Stomach (tissue), 8 donors: ENCODE measurements at regions not wholly inside any gene's neighbourhood (a gene's known extent, or its start where the extent isn't known, plus 50 kb on each side); places are given as distances from the start of the nearest gene placed in this dataset.

Source experiments
- DNase-seq, 2 donors: peaks; one replicate each; pipeline versions ENCODE4 v3.0.0 to v3.0.0-alpha.2; 2013 to 2019
- H3K27ac ChIP-seq, 5 donors: fragments of 200-600 bp in 4 of 5; sonication (generic) in 4 of 5; one replicate each; pipeline ENCODE4 v1.5.1; 2013 to 2019; ENCODE audit warnings: mild to moderate bottlenecking in 1 of 5, moderate library complexity in 1 of 5
- H3K27me3 ChIP-seq, 3 donors: fragments of 200-600 bp; sonication (generic); one replicate each; pipeline ENCODE4 v1.5.1; 2017 to 2019; ENCODE audit warnings: mixed run types in 1 of 3
- H3K36me3 ChIP-seq, 4 donors: fragments of 200-600 bp; sonication (generic); 1 replicate in 3 of 4; 2 replicates in 1 of 4; pipeline ENCODE4 v1.5.1; 2016 to 2019
- H3K4me1 ChIP-seq, 4 donors: fragments of 200-600 bp; sonication (generic); one replicate each; pipeline ENCODE4 v1.5.1; 2016 to 2019
- H3K4me3 ChIP-seq, 4 donors: fragments of 200-600 bp; sonication (generic) in 3 of 4; one replicate each; pipeline ENCODE4 v1.5.1; 2016 to 2019; ENCODE audit warnings: mild to moderate bottlenecking in 1 of 4
- H3K9me3 ChIP-seq, 4 donors: fragments of 200-600 bp; sonication (generic); one replicate each; pipeline ENCODE4 v1.5.1; 2016 to 2019
- CTCF ChIP-seq, 7 experiments: fragments of 450-650 bp in 4 of 7; fragments of 200-600 bp in 3 of 7; sonication (generic) in 3 of 7; IDR thresholded peaks; one replicate each; pipeline ENCODE4 v1.5.1; 2016 to 2019; ENCODE audit warnings: antibody characterized with exemption in 7 of 7, control low read depth in 2 of 7, mild to moderate bottlenecking in 1 of 7
- EP300 ChIP-seq: sonication (generic); formaldehyde crosslinking; IDR thresholded peaks from one replicate; pipeline ENCODE4 v1.6.1; 2017; ENCODE audit warnings: antibody characterized with exemption
- POLR2A ChIP-seq, 4 donors: fragments of 450-650 bp; IDR thresholded peaks; one replicate each; pipeline ENCODE4 v1.6.1; 2016; ENCODE audit warnings: antibody characterized with exemption in 4 of 4, control low read depth in 2 of 4, mild to moderate bottlenecking in 1 of 4, moderate library complexity in 1 of 4
- POLR2AphosphoS5 ChIP-seq, 3 donors: sonication (generic); formaldehyde crosslinking; IDR thresholded peaks; one replicate each; pipeline ENCODE4 v1.6.1; 2016; ENCODE audit warnings: antibody characterized with exemption in 3 of 3
- WGBS, 5 donors: extraction: QIAGEN DNeasy Blood & Tissue Kit in 3 of 5; methylation state at CpG; one replicate each; pipeline versions ENCODE4 v1.1.5 to v1.1.7; 2013 to 2018; 5-methylcytosine and 5-hydroxymethylcytosine counted together
- intact Hi-C: fragments of 100-400 bp; cut with DNase I; formaldehyde crosslinking; loops from one replicate; pipeline ENCODE4 v1.15.1; 2023; ENCODE audit warnings: low total_unique reads
- donor health status: healthy with polysubstance abuse.
- donor health status: Bipolar disorder and iron deficiency.
- donor health status: healthy.

DNA sequence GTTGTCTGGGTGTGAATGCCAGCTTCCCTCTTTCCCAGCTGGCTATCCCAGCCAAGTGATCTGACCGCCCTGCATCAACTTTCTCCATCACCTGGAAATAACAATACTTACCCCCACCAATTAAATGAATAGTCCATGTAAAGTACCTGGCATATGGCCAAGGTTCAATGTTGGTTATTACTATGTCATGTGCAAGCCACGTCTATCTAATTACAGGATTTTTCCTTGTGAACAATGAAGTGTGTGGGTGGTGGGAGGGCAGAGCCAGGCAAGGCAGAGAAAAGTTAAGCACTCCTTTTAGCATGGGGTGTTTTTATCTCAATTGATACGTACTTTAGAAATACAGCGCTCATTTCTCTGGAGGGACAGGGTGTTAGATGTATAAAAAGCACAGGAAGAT is 121.1 kb downstream of the NHLRC3 start:
- Histone ChIP-seq H3K36me3 (no peaks in the 10 kb centered on the region), H3K27ac (no peak overlapping the region), H3K4me3 (no peak overlapping the region), H3K4me1 (no peaks in the 10 kb centered on the region), H3K9me3 (no peaks in the 10 kb centered on the region), H3K27me3 (no peaks in the 10 kb centered on the region)
- intact Hi-C loops: no loop called here
- DNase-seq: peak in 1 of 2 donors; percentile 44
- TF ChIP-seq POLR2AphosphoS5 (IDR thresholded peaks at IDR 0.05): no peak
- TF ChIP-seq CTCF (IDR thresholded peaks at IDR 0.05): no peak
- 21 to 42% (median 30%) methylated on average over 4 of the region's 4 CpGs for WGBS, 5 donors

DNA sequence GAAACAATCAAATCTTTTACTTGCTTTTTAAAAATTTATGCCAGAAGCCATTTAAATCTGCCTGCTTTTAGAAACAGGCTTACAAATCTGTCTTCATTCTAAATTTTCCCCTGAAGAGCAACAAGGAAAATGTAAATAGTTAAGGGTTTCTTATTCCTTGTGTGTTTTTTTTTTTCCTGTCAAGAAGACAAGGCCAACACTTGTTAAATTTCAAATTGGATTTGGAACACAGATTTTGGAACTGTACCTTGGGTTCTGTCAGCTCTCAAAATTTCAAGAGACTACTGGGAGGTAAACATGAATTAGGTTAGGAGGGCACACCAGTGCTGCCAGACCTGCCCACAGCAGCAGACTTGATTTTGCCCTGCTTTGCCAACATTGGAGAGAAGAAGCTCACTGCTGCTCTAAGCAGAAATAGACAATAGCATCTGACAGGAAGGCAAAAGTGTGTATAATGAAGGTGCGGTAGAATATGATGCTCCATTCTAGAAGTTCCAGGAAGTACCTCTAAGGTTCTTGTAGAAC is 121.7 kb downstream of the NHLRC3 start:
- TF ChIP-seq POLR2A (IDR thresholded peaks at IDR 0.05) (no peak), EP300 (no peak), CTCF (IDR thresholded peaks at IDR 0.05) (no peak), POLR2AphosphoS5 (IDR thresholded peaks at IDR 0.05) (no peak)
- 71 to 85% (median 82%) methylated on average over 1 of the region's 1 CpG for WGBS, 5 donors
- Histone ChIP-seq H3K4me1 (no peaks in the 10 kb centered on the region), H3K27me3 (no peaks in the 10 kb centered on the region), H3K4me3 (no peak overlapping the region), H3K9me3 (no peaks in the 10 kb centered on the region), H3K27ac (no peak overlapping the region), H3K36me3 (no peaks in the 10 kb centered on the region)
- intact Hi-C loops: no loop called here
- no peak for DNase-seq

GRCh38 chr13:39167018-39167417 is 128.8 kb downstream of the NHLRC3 start:
- TF ChIP-seq POLR2A (IDR thresholded peaks at IDR 0.05): no peak
- no peak for TF ChIP-seq CTCF (IDR thresholded peaks at IDR 0.05)
- TF ChIP-seq EP300: no peak
- TF ChIP-seq POLR2AphosphoS5 (IDR thresholded peaks at IDR 0.05): no peak
- Histone ChIP-seq H3K4me1 (no peaks in the 10 kb centered on the region), H3K36me3 (no peaks in the 10 kb centered on the region), H3K9me3 (no peaks in the 10 kb centered on the region), H3K27me3 (no peaks in the 10 kb centered on the region), H3K4me3 (no peak overlapping the region), H3K27ac (no peak overlapping the region)
- no peak for DNase-seq
- 59 to 64% (median 61%) methylated on average over 3 of the region's 3 CpGs for WGBS, 5 donors
- intact Hi-C loops: no loop called here

DNA sequence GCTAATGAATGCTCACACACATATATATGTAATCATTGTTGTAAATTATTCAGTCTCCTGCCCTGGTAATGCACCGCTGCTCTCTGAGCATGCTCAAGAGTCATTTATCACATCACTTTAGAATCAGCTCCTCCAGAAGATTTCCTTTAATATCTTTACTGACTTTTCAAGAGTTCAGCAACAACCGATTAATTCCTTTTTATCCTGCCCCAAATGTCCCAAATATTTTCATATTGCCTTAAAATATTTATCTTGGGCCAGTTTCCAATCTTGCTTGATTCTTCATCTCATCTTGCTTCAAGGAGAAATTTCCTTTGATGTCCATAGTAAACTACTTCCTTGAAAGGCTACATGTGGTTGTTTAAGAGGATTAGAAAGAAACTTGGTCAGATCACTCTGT is 132.5 kb downstream of the NHLRC3 start:
- WGBS, 5 donors: 65 to 75% (median 67%) methylated on average over 2 of the region's 2 CpGs
- Histone ChIP-seq H3K9me3 (no peaks in the 10 kb centered on the region), H3K36me3 (no peaks in the 10 kb centered on the region), H3K4me1 (no peaks in the 10 kb centered on the region), H3K27ac (no peak overlapping the region), H3K4me3 (no peak overlapping the region), H3K27me3 (no peaks in the 10 kb centered on the region)
- no peak for DNase-seq
- intact Hi-C loops: no loop called here
- TF ChIP-seq EP300: no peak
- TF ChIP-seq POLR2AphosphoS5 (IDR thresholded peaks at IDR 0.05): no peak

GRCh38 chr13:39185326-39185725 is 147.1 kb downstream of the NHLRC3 start:
- no peaks in the 10 kb centered on the region for H3K4me1 ChIP-seq
- DNase-seq: no peak
- TF ChIP-seq EP300 (no peak), POLR2AphosphoS5 (IDR thresholded peaks at IDR 0.05) (no peak), POLR2A (IDR thresholded peaks at IDR 0.05) (no peak), CTCF (IDR thresholded peaks at IDR 0.05) (no peak)
- no peaks in the 10 kb centered on the region for H3K9me3 ChIP-seq
- no peaks in the 10 kb centered on the region for H3K36me3 ChIP-seq
- intact Hi-C loops: no loop called here
- no peak overlapping the region for H3K4me3 ChIP-seq
- H3K27ac ChIP-seq: peak overlapping the region in 1 of 5 donors; percentile 13
- WGBS, 5 donors: 64 to 80% (median 73%) methylated on average over 3 of the region's 3 CpGs
- no peaks in the 10 kb centered on the region for H3K27me3 ChIP-seq
